Panc1 (cell line): ENCODE measurements at regions not wholly inside any gene's neighbourhood (a gene's known extent, or its start where the extent isn't known, plus 50 kb on each side); places are given as distances from the start of the nearest gene placed in this dataset.
"Not testable (repeated sequence)": the region's sequence is repeated elsewhere in the genome, so short reads cannot be mapped to it uniquely, and the experiment has no call there.

Experiments used
- ATAC-seq: fragments of 200-7000 bp; cut with Tn5 transposase; 2 replicates; pipeline ENCODE4 v1.9.1; 2020; ENCODE audit warnings: mild to moderate bottlenecking, moderate library complexity
- BruUV-seq: library from RNA; stranded (reverse); fragments of 400-500 nt; replicated peaks from 2 replicates; lab custom pipeline; 2021; lab: Mats Ljungman, UMichigan
- CTCF ChIA-PET: fragments of 300-600 bp; sonication (Branson Sonifier 250); formaldehyde crosslinking; loops from one replicate; lab custom pipeline; 2022; ENCODE audit warnings: antibody characterized with exemption; lab: Charles Lee
- POLR2A ChIA-PET: fragments of 300-600 bp; sonication (Branson Sonifier 250); formaldehyde crosslinking; loops from one replicate; lab custom pipeline; 2022; ENCODE audit warnings: antibody characterized with exemption; lab: Charles Lee
- DNase-seq: peaks from one replicate; pipeline ENCODE4 v3.0.0-alpha.2; 2010; ENCODE audit warnings: low read depth, low spot score
- H3K27ac ChIP-seq: 2 replicates; pipeline ENCODE4 v1.5.1; 2011; ENCODE audit warnings: mild to moderate bottlenecking, low read length, inconsistent platforms
- H3K27me3 ChIP-seq: fragments of 200-500 bp; sonication (Bioruptor generic); 2 replicates; pipeline ENCODE4 v1.6.0; 2014; ENCODE audit warnings: low read length, inconsistent platforms; ENCODE audit not compliant: control insufficient read depth, insufficient read depth
- H3K36me3 ChIP-seq: fragments of 200-500 bp; sonication (Bioruptor generic); 2 replicates; pipeline ENCODE4 v1.5.1; 2014; ENCODE audit warnings: inconsistent platforms, mild to moderate bottlenecking, low read length, moderate library complexity; ENCODE audit not compliant: control insufficient read depth, insufficient read depth
- H3K4me1 ChIP-seq: 2 replicates; pipeline ENCODE4 v1.5.1; 2011; ENCODE audit warnings: inconsistent platforms, mild to moderate bottlenecking, low read length, moderate library complexity; ENCODE audit not compliant: control insufficient read depth, insufficient read depth
- H3K4me3 ChIP-seq, 2 experiments: 2 replicates each; pipeline ENCODE4 v1.5.1; 2011 to 2012; ENCODE audit warnings: low read depth in 2 of 2, low read length in 2 of 2, mild to moderate bottlenecking in 2 of 2, inconsistent platforms in 1 of 2, moderate library complexity in 1 of 2
- H3K9me3 ChIP-seq: fragments of 200-500 bp; sonication (Bioruptor generic); 2 replicates; pipeline ENCODE4 v1.5.1; 2014; ENCODE audit warnings: low read depth, mild to moderate bottlenecking, inconsistent platforms, low read length, moderate library complexity; ENCODE audit not compliant: control insufficient read depth, insufficient read depth
- CTCF ChIP-seq: fragments of 450-650 bp; IDR thresholded peaks from 2 replicates; pipeline ENCODE4 v1.5.1; 2017; ENCODE audit warnings: mild to moderate bottlenecking
- POLR2AphosphoS5 ChIP-seq: IDR thresholded peaks from 2 replicates; pipeline ENCODE4 v1.6.1; 2012; ENCODE audit warnings: mild to moderate bottlenecking, low read depth, low read length, moderate library complexity
- REST ChIP-seq, 2 experiments: IDR thresholded peaks; 2 replicates each; pipeline ENCODE4 v1.6.1; 2011 to 2012; ENCODE audit warnings: low read depth in 2 of 2, control low read depth in 1 of 2, low read length in 1 of 2, mild to moderate bottlenecking in 1 of 2, moderate library complexity in 1 of 2; ENCODE audit not compliant: insufficient read depth in 1 of 2
- SIN3A ChIP-seq: IDR thresholded peaks from 2 replicates; pipeline ENCODE4 v1.6.1; 2012; ENCODE audit warnings: low read depth, mild to moderate bottlenecking, low read length, moderate library complexity, borderline replicate concordance; ENCODE audit not compliant: insufficient read depth
- TCF7L2 ChIP-seq: IDR thresholded peaks from 2 replicates; pipeline ENCODE4 v1.6.1; 2011; ENCODE audit warnings: mild to moderate bottlenecking, low read depth, low read length, inconsistent platforms
- in situ Hi-C: cut with HindIII; loops from 2 replicates; pipeline ENCODE4 v1.10.0; 2016; ENCODE audit warnings: low sequenced_read_pairs, low pct_unique_long_range_greater_than_20kb
- intact Hi-C: fragments of 100-400 bp; cut with micrococcal nuclease; formaldehyde crosslinking; loops from one replicate; pipeline ENCODE4 v1.10.0; 2022; ENCODE audit not compliant: unreplicated experiment

- no TSS peak for BruUV-seq
- Histone ChIP-seq H3K36me3 (no peaks in the 10 kb centered on the region), H3K27me3 (no peaks in the 10 kb centered on the region), H3K9me3 (no peaks in the 10 kb centered on the region), H3K4me1 (no peaks in the 10 kb centered on the region), H3K27ac (no peak overlapping the region), H3K4me3 (no peak overlapping the region)
- DNase-seq, result no peak
- intact Hi-C loops (no loop called here), in situ Hi-C loops (no loop called here)
- POLR2A ChIA-PET, result no interaction called here
- CTCF ChIA-PET, result no interaction called here
- no peak for ATAC-seq
- no peak for TF ChIP-seq TCF7L2
- TF ChIP-seq POLR2AphosphoS5, result no peak
- TF ChIP-seq REST (IDR thresholded peaks at IDR 0.05; ENCODE audit: insufficient read depth in 1 of 2, low read depth in 2 of 2, low read length in 1 of 2), result no peak
- TF ChIP-seq SIN3A, result no peak
- TF ChIP-seq CTCF, result no peak
These were observed 60.8 kb downstream of the COPRS start for GRCh38 chr17:31798205-31798724.

GRCh38 chr17:31795941-31796340 is 63.1 kb downstream of the COPRS start:
- POLR2A ChIA-PET, ATAC-seq, H3K4me1 ChIP-seq, H3K9me3 ChIP-seq, intact Hi-C loops, CTCF ChIA-PET, DNase-seq, H3K4me3 ChIP-seq, H3K27me3 ChIP-seq, H3K27ac ChIP-seq, BruUV-seq, H3K36me3 ChIP-seq, in situ Hi-C loops: not testable (repeated sequence)

- H3K4me1 ChIP-seq, result no peaks in the 10 kb centered on the region
- BruUV-seq, result no TSS peak
- H3K4me3 ChIP-seq, result no peak overlapping the region
- CTCF ChIA-PET, result interaction anchor here (0.6 kb wide), 1 partner anchor 27 kb away, joined by 5 read pairs; no protein-coding TSS in a partner anchor
- intact Hi-C loops (no loop called here), in situ Hi-C loops (no loop called here)
- no peaks in the 10 kb centered on the region for H3K9me3 ChIP-seq
- TF ChIP-seq CTCF (no peak), REST (IDR thresholded peaks at IDR 0.05; ENCODE audit: insufficient read depth in 1 of 2, low read depth in 2 of 2, low read length in 1 of 2) (no peak), POLR2AphosphoS5 (no peak), TCF7L2 (no peak), SIN3A (no peak)
- H3K27ac ChIP-seq, result no peak overlapping the region
- ATAC-seq, result no peak
- POLR2A ChIA-PET, result no interaction called here
- DNase-seq, result no peak
- H3K27me3 ChIP-seq, result no peaks in the 10 kb centered on the region
- no peaks in the 10 kb centered on the region for H3K36me3 ChIP-seq
These were observed 64.9 kb downstream of the COPRS start for GRCh38 chr17:31794111-31794510.
